H1 (cell line): ENCODE measurements at regions not wholly inside any gene's neighbourhood (a gene's known extent, or its start where the extent isn't known, plus 50 kb on each side); places are given as distances from the start of the nearest gene placed in this dataset.

ENCODE experiments used
- CTCF ChIA-PET: fragments of 300-600 bp; sonication (Branson Sonifier 250); formaldehyde crosslinking; loops from one replicate; lab custom pipeline; 2021; ENCODE audit not compliant: partially characterized antibody; lab: Charles Lee
- POLR2A ChIA-PET: fragments of 300-600 bp; sonication (Branson Sonifier 250); formaldehyde crosslinking; loops from one replicate; lab custom pipeline; 2021; ENCODE audit warnings: inconsistent platforms; ENCODE audit not compliant: partially characterized antibody; lab: Charles Lee
- DNase-seq, 2 experiments: peaks; one replicate each; pipeline versions ENCODE4 v3.0.0 to v3.0.0-alpha.2; 2010 to 2022; ENCODE audit warnings: low spot score in 2 of 2, low read depth in 1 of 2, mixed read lengths in 1 of 2
- FAIRE-seq: peaks from 2 replicates; lab custom pipeline; 2011; peaks lifted over from hg19 to GRCh38; lab: Jason Lieb, UNC
- H2AFZ ChIP-seq: 2 replicates; pipeline ENCODE4 v1.8.1; 2012; ENCODE audit warnings: low read length, inconsistent platforms
- H2AK5ac ChIP-seq: 2 replicates; pipeline ENCODE4 v1.6.1; 2013; ENCODE audit warnings: low read depth, low read length
- H2BK120ac ChIP-seq: replicated peaks from 2 replicates; pipeline ENCODE3; 2013; ENCODE audit warnings: low read depth, low read length, inconsistent platforms
- H2BK12ac ChIP-seq: 2 replicates; pipeline ENCODE4 v1.6.1; 2013; ENCODE audit warnings: low read depth, low read length
- H2BK15ac ChIP-seq: 2 replicates; pipeline ENCODE4 v1.6.1; 2013; ENCODE audit warnings: low read length
- H2BK20ac ChIP-seq: 2 replicates; pipeline ENCODE4 v1.6.1; 2013; ENCODE audit warnings: low read length
- H2BK5ac ChIP-seq: 2 replicates; pipeline ENCODE4 v1.6.1; 2013; ENCODE audit warnings: low read depth, low read length
- H3K14ac ChIP-seq: 2 replicates; pipeline ENCODE4 v1.6.1; 2013; ENCODE audit warnings: inconsistent platforms; ENCODE audit not compliant: insufficient read length
- H3K18ac ChIP-seq: 2 replicates; pipeline ENCODE4 v1.6.1; 2013; ENCODE audit warnings: low read length; ENCODE audit errors: extremely low read depth
- H3K23ac ChIP-seq: 2 replicates; pipeline ENCODE4 v1.6.1; 2013; ENCODE audit warnings: inconsistent platforms; ENCODE audit not compliant: insufficient read length
- H3K23me2 ChIP-seq: 2 replicates; pipeline ENCODE4 v1.6.1; 2013; ENCODE audit warnings: low read depth, low read length
- H3K27ac ChIP-seq: 2 replicates; pipeline ENCODE4 v1.6.1; 2011; ENCODE audit warnings: low read depth, low read length, inconsistent platforms
- H3K27me3 ChIP-seq, 4 experiments: replicated peaks in 1 of 4; 1 replicate in 1 of 4; 2 replicates in 3 of 4; pipeline versions ENCODE4 v1.6.1 to v1.8.1; 2011 to 2013; ENCODE audit warnings: low read length in 3 of 4, mild to moderate bottlenecking in 3 of 4, inconsistent platforms in 2 of 4, mixed read lengths in 2 of 4, moderate library complexity in 1 of 4; ENCODE audit not compliant: control insufficient read depth in 3 of 4, insufficient read depth in 3 of 4; ENCODE audit errors: extremely low read depth in 1 of 4
- H3K36me3 ChIP-seq, 4 experiments: 2 replicates each; pipeline versions ENCODE4 v1.6.1 to v1.8.1; 2011 to 2013; ENCODE audit warnings: mild to moderate bottlenecking in 4 of 4, low read length in 3 of 4, moderate library complexity in 2 of 4, control low read depth in 1 of 4, inconsistent platforms in 1 of 4; ENCODE audit not compliant: insufficient read depth in 4 of 4, control insufficient read depth in 2 of 4
- H3K4ac ChIP-seq: replicated peaks from 2 replicates; pipeline ENCODE3; 2013; ENCODE audit warnings: low read length, low read depth, mixed read lengths, inconsistent platforms; ENCODE audit not compliant: insufficient read length
- H3K4me1 ChIP-seq, 4 experiments: replicated peaks in 1 of 4; 1 replicate in 1 of 4; 2 replicates in 3 of 4; pipeline versions ENCODE4 v1.6.1 to v1.8.1; 2011 to 2013; ENCODE audit warnings: low read length in 3 of 4, inconsistent platforms in 2 of 4, mixed read lengths in 1 of 4; ENCODE audit not compliant: insufficient read depth in 4 of 4, control insufficient read depth in 3 of 4
- H3K4me2 ChIP-seq, 2 experiments: 2 replicates each; pipeline versions ENCODE4 v1.6.1 to v1.8.1; 2011 to 2013; ENCODE audit warnings: low read depth in 2 of 2, low read length in 2 of 2, control low read depth in 1 of 2, inconsistent platforms in 1 of 2, mild to moderate bottlenecking in 1 of 2; ENCODE audit not compliant: insufficient read depth in 1 of 2
- H3K4me3 ChIP-seq, 4 experiments: fragments of 200-600, 300-600 bp in 1 of 4; sonication (generic), shearing (Covaris generic), sonication (Bioruptor Twin) in 1 of 4; 2 replicates each; pipeline versions ENCODE4 v1.5.1 to v1.8.1; 2011 to 2016; ENCODE audit warnings: low read length in 4 of 4, low read depth in 3 of 4, control low read depth in 2 of 4, inconsistent platforms in 2 of 4, mild to moderate bottlenecking in 2 of 4, mixed read lengths in 1 of 4, moderate library complexity in 1 of 4; ENCODE audit not compliant: insufficient read depth in 2 of 4; ENCODE audit errors: extremely low read depth in 1 of 4
- H3K56ac ChIP-seq: replicated peaks from 2 replicates; pipeline ENCODE3; 2013; ENCODE audit warnings: low read depth, mild to moderate bottlenecking, mixed read lengths, low read length, inconsistent platforms; ENCODE audit not compliant: insufficient read length
- H3K79me1 ChIP-seq: 2 replicates; pipeline ENCODE4 v1.6.1; 2013; ENCODE audit warnings: low read depth, low read length, control low read depth
- H3K79me2 ChIP-seq, 2 experiments: 2 replicates each; pipeline versions ENCODE4 v1.6.1 to v1.8.1; 2012 to 2013; ENCODE audit warnings: low read length in 2 of 2, mild to moderate bottlenecking in 2 of 2, inconsistent platforms in 1 of 2; ENCODE audit not compliant: insufficient read depth in 2 of 2, control insufficient read depth in 1 of 2
- H3K9ac ChIP-seq, 4 experiments: replicated peaks in 1 of 4; 1 replicate in 1 of 4; 2 replicates in 3 of 4; pipeline versions ENCODE4 v1.6.1 to v1.8.1; 2011 to 2013; ENCODE audit warnings: low read depth in 3 of 4, low read length in 3 of 4, control low read depth in 2 of 4, mild to moderate bottlenecking in 2 of 4, moderate library complexity in 2 of 4, inconsistent platforms in 1 of 4; ENCODE audit errors: extremely low read depth in 1 of 4
- H3K9me3 ChIP-seq, 2 experiments: 2 replicates each; pipeline versions ENCODE4 v1.6.1 to v1.8.1; 2012 to 2013; ENCODE audit warnings: mild to moderate bottlenecking in 2 of 2, moderate library complexity in 2 of 2, control low read depth in 1 of 2, inconsistent platforms in 1 of 2, low read depth in 1 of 2, low read length in 1 of 2, mixed read lengths in 1 of 2; ENCODE audit not compliant: insufficient read depth in 2 of 2
- H4K20me1 ChIP-seq, 2 experiments: replicated peaks in 1 of 2; 2 replicates each; pipeline versions ENCODE3 to v1.8.1; 2011 to 2013; ENCODE audit warnings: inconsistent platforms in 2 of 2, low read length in 2 of 2, mild to moderate bottlenecking in 1 of 2; ENCODE audit not compliant: insufficient read depth in 2 of 2, control insufficient read depth in 1 of 2
- H4K5ac ChIP-seq: 2 replicates; pipeline ENCODE4 v1.6.1; 2013; ENCODE audit warnings: low read length, low read depth, mixed read lengths, inconsistent platforms; ENCODE audit not compliant: insufficient read length
- H4K8ac ChIP-seq: 2 replicates; pipeline ENCODE4 v1.8.0; 2013; ENCODE audit warnings: mild to moderate bottlenecking, moderate library complexity, low read length, inconsistent platforms; ENCODE audit not compliant: insufficient read depth; ENCODE audit errors: extremely low read depth
- H4K91ac ChIP-seq: replicated peaks from 2 replicates; pipeline ENCODE3; 2013; ENCODE audit warnings: low read length, mixed read lengths, inconsistent platforms; ENCODE audit not compliant: insufficient read length
- ASH2L ChIP-seq: fragments of 200-600, 300-600 bp; sonication (generic); IDR thresholded peaks from one replicate; pipeline ENCODE4 v1.7.1; 2017; ENCODE audit warnings: low read length
- BACH1 ChIP-seq: IDR thresholded peaks from 2 replicates; pipeline ENCODE4 v1.6.1; 2012; ENCODE audit warnings: low read length, improper control_type of control experiment
- GABPA ChIP-seq: IDR thresholded peaks from 2 replicates; pipeline ENCODE4 v1.6.1; 2011; ENCODE audit warnings: mild to moderate bottlenecking, low read length, moderate library complexity, borderline replicate concordance; ENCODE audit not compliant: insufficient read depth
- HDAC6 ChIP-seq: IDR thresholded peaks from one replicate; pipeline ENCODE4 v1.7.1; 2012; ENCODE audit warnings: low read depth, mild to moderate bottlenecking, inconsistent platforms, low read length, moderate library complexity
- JUN ChIP-seq: IDR thresholded peaks from 2 replicates; pipeline ENCODE4 v1.6.1; 2011; ENCODE audit warnings: low read depth, mild to moderate bottlenecking, improper control_type of control experiment, low read length
- KDM1A ChIP-seq: fragments of 200-600, 300-600 bp; sonication (generic); IDR thresholded peaks from 2 replicates; pipeline ENCODE4 v1.7.1; 2016; ENCODE audit warnings: mild to moderate bottlenecking, low read length, borderline replicate concordance
- NANOG ChIP-seq: IDR thresholded peaks from 2 replicates; pipeline ENCODE4 v1.6.1; 2011; ENCODE audit warnings: low read length, low read depth, mild to moderate bottlenecking, inconsistent platforms; ENCODE audit not compliant: insufficient read depth, poor library complexity, severe bottlenecking
- POU5F1 ChIP-seq: IDR thresholded peaks from 2 replicates; pipeline ENCODE4 v1.6.1; 2011; ENCODE audit warnings: low read depth, mild to moderate bottlenecking, low read length, moderate library complexity
- RXRA ChIP-seq: IDR thresholded peaks from 2 replicates; pipeline ENCODE4 v1.6.1; 2011; ENCODE audit warnings: low read depth, mild to moderate bottlenecking, low read length, moderate library complexity; ENCODE audit not compliant: insufficient read depth
- SIN3A ChIP-seq, 2 experiments: IDR thresholded peaks in 1 of 2; conservative IDR thresholded peaks in 1 of 2; 2 replicates each; pipeline ENCODE4 v1.6.1; 2011 to 2012; ENCODE audit warnings: low read length in 2 of 2, improper control_type of control experiment in 1 of 2, low read depth in 1 of 2, mild to moderate bottlenecking in 1 of 2
- SIRT6 ChIP-seq: IDR thresholded peaks from one replicate; pipeline ENCODE4 v1.7.1; 2012; ENCODE audit warnings: low read length, inconsistent platforms
- SP1 ChIP-seq: IDR thresholded peaks from 2 replicates; pipeline ENCODE4 v1.6.1; 2011; ENCODE audit warnings: low read depth, low read length
- SP4 ChIP-seq: IDR thresholded peaks from 2 replicates; pipeline ENCODE4 v1.6.1; 2012; ENCODE audit warnings: low read length, inconsistent platforms
- TBP ChIP-seq: IDR thresholded peaks from 2 replicates; pipeline ENCODE4 v1.6.1; 2011; ENCODE audit warnings: low read depth, low read length, improper control_type of control experiment
- WGBS, 2 experiments: shearing (Covaris generic) in 1 of 2; methylation state at CpG; one replicate each; pipeline versions ENCODE4 v1.1.6 to v1.1.7; 2013 to 2015; ENCODE audit warnings: low lambda C conversion rate in 2 of 2, mixed read lengths in 2 of 2, inconsistent platforms in 1 of 2, low coverage in 1 of 2, missing lambda C conversion rate in 1 of 2; ENCODE audit not compliant: insufficient replicate concordance in 2 of 2, insufficient coverage in 1 of 2, insufficient read length in 1 of 2; ENCODE audit errors: extremely low coverage in 1 of 2, missing lambda C conversion rate in 1 of 2; 5-methylcytosine and 5-hydroxymethylcytosine counted together
- TF ChIP-seq, protein P1 (sequence below): IDR thresholded peaks from 2 replicates; pipeline ENCODE4 v1.6.1; 2012; ENCODE audit warnings: inconsistent platforms

DNA sequence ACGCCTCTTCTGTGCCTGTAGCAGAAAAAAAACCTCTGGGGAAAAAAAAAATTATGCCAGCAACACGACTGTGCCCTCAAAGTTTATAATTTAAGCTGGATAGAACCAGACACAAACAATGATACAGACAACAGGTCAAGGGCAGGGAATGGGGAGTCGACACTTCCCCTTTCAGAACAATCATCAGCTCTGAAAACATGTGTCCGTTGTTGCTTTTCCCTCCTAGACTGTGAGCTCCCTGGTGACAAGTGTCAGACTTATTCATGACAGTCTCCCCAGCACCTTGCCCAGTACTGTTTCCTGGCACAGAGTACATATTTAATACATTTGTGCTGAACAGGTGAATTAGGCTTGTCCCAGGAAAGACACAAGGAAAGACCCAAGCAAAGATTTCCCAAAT is 178.3 kb downstream of the SOX9 start:
- no peaks in the 10 kb centered on the region for H3K9me3 ChIP-seq
- no peak overlapping the region for H3K4me2 ChIP-seq
- H4K20me1 ChIP-seq, result peaks cover 0 to 2% of the 10 kb centered on the region in 2 experiments
- no peaks in the 10 kb centered on the region for H3K36me3 ChIP-seq
- no peak for FAIRE-seq
- no peak overlapping the region for H2BK20ac ChIP-seq
- H3K27me3 ChIP-seq, result no peaks in the 10 kb centered on the region
- H2BK120ac ChIP-seq, result no peak overlapping the region
- H3K9ac ChIP-seq, result no peak overlapping the region
- H3K18ac ChIP-seq, result no peak overlapping the region
- H3K27ac ChIP-seq, result no peak overlapping the region
- H3K23me2 ChIP-seq, result peaks cover 5% of the 10 kb centered on the region
- no peaks in the 10 kb centered on the region; a peak in 1 of 4 replicates for H3K79me2 ChIP-seq
- H3K79me1 ChIP-seq, result peaks cover 4% of the 10 kb centered on the region; the same call in 1 of the 2 replicates
- H2AFZ ChIP-seq, result no peak overlapping the region
- 72% methylated on average over 4 of the region's 4 CpGs; no CpG with 5 or more reads in 1 of the 2 experiments for WGBS, 2 experiments
- no peak overlapping the region for H3K56ac ChIP-seq
- no peak overlapping the region for H4K91ac ChIP-seq
- no peak overlapping the region for H3K4me3 ChIP-seq
- H3K4me1 ChIP-seq, result no peaks in the 10 kb centered on the region
- no peak overlapping the region for H3K23ac ChIP-seq
- H4K8ac ChIP-seq, result no peak overlapping the region
- H2AK5ac ChIP-seq, result no peak overlapping the region
- DNase-seq, result no peak
- no peak overlapping the region for H2BK12ac ChIP-seq
- ChIA-PET CTCF (interaction anchor here (0.6 to 1.1 kb wide), 2 partner anchors 193 to 1215 kb away, joined by 3 read pairs; no protein-coding TSS in a partner anchor), POLR2A (no interaction called here)
- H2BK5ac ChIP-seq, result no peak overlapping the region
- H4K5ac ChIP-seq, result no peak overlapping the region
- no peak overlapping the region for H3K14ac ChIP-seq
- no peak overlapping the region for H2BK15ac ChIP-seq
- H3K4ac ChIP-seq, result no peak overlapping the region
- TF ChIP-seq JUN (no peak), KDM1A (no peak), NANOG (no peak), TBP (no peak), HDAC6 (no peak), ASH2L (no peak), POU5F1 (no peak), SIRT6 (no peak), BACH1 (no peak), SP4 (no peak), GABPA (no peak), SP1 (no peak), RXRA (no peak), SIN3A (conservative IDR thresholded peaks at IDR 0.05 in 1 of 2, IDR thresholded peaks at IDR 0.05 in 1 of 2; ENCODE audit: low read depth in 1 of 2, low read length in 2 of 2) (no peak)
- TF ChIP-seq, protein P1, sequence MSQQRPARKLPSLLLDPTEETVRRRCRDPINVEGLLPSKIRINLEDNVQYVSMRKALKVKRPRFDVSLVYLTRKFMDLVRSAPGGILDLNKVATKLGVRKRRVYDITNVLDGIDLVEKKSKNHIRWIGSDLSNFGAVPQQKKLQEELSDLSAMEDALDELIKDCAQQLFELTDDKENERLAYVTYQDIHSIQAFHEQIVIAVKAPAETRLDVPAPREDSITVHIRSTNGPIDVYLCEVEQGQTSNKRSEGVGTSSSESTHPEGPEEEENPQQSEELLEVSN, result no peak
